SH-SY5Y (cell line): ENCODE measurements at regions not wholly inside any gene's neighbourhood (a gene's known extent, or its start where the extent isn't known, plus 50 kb on each side); places are given as distances from the start of the nearest gene placed in this dataset.

Experiments
- GATA2 ChIP-seq: IDR thresholded peaks from 2 replicates; pipeline ENCODE4 v1.6.1; 2011; ENCODE audit warnings: mild to moderate bottlenecking, low read depth, low read length
- GATA3 ChIP-seq: IDR thresholded peaks from 2 replicates; pipeline ENCODE4 v1.6.1; 2011; ENCODE audit warnings: low read depth, mild to moderate bottlenecking, low read length, moderate library complexity

DNA sequence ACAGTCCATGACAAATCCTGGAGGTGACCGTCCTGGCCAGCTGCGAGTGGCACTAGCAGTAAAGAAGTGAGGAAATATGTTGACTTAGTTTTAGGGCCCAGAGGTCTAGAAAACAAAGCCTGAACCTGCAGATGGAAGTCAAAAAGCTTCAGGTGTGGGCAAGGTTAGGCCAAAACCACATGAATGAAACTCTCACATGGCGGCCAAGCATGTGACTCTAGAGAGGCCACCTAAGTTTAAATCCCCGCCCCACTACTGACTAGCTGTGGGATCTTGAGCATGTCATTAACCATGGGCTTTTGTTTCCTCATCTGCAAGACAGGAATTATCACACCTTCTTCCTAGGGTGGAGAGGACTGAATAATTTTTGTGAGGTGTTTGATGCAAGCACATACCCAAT is 148.2 kb upstream of the DAB1 start:
- TF ChIP-seq GATA2 (no peak), GATA3 (no peak)
